GM19239 (cell line): ENCODE measurements at regions not wholly inside any gene's neighbourhood (a gene's known extent, or its start where the extent isn't known, plus 50 kb on each side); places are given as distances from the start of the nearest gene placed in this dataset.

Source experiments
- DNase-seq: peaks from one replicate; pipeline ENCODE4 v3.0.0; 2011; ENCODE audit warnings: low spot score; ENCODE audit not compliant: insufficient read length
- FAIRE-seq: peaks from 2 replicates; lab custom pipeline; 2011; peaks lifted over from hg19 to GRCh38; lab: Jason Lieb, UNC

DNA sequence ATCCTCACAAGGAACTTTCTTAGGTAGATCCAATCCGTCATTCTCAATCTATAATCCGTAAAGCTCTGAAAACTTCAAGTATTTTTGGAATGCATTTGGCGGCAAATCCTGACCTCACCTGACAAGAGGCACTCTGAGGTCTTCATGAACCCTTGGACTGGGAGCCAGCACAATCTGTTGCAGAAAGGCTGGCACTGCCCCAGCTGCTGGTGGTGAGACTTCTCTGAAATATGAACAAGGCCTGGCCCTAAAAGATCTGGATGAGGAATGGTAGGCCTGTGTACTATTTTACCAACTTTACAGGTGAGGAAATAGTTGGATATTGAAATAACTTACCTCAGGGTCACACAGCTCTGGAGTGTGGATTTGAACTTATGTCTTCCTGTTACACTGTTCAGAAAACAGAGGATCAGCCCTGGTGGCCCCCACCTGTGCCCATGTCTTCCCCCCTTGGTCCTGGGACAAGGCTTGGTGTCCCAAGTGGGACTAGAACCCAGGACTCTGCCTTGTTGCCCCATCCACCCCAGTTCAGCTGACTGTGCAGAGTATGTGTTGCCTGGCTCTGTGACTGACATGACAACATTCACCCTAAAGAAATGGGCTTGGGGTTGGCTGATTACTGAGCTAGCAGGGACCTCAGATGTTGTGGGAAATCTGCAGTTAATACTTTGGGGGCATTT is 471.4 kb downstream of the MN1 start:
- no peak for FAIRE-seq
- no peak for DNase-seq

DNA sequence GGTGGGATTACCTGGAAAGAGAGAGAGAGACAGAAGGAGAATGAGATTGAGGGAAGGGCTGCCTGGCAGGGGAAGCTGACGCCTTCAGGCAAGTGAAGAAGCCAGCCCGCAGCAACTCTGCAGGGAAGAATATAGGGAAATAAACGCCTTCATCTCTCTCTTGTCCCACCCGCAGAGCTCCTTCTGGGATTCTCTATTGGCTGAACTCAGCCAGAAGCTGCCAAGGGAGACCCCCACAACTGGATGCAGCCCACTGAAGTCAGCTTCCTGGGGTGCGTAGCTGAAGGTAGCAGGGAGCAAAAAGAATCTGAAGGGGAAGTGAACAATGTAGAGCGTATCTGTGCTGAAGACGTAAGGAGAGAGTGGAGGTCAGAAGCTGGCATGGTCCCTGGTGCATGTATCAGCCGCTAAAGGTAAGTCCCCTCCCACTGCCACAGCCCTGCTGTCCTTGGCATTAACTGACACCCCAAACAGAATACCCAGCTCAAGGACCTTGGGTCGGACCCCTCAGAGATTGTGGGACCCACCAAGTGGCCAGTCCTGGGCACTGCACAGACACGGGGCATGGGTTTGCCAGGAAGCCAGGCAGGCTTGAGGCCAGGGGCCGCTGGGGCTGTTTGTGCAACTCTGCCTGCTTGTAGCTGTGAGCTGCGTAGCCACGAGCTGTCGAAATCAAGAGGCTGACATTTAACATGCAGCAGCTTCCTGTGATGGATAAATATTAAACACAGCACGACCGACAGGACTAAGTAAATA is 469.9 kb downstream of the MN1 start:
- DNase-seq (no peak), FAIRE-seq (no peak)

DNA sequence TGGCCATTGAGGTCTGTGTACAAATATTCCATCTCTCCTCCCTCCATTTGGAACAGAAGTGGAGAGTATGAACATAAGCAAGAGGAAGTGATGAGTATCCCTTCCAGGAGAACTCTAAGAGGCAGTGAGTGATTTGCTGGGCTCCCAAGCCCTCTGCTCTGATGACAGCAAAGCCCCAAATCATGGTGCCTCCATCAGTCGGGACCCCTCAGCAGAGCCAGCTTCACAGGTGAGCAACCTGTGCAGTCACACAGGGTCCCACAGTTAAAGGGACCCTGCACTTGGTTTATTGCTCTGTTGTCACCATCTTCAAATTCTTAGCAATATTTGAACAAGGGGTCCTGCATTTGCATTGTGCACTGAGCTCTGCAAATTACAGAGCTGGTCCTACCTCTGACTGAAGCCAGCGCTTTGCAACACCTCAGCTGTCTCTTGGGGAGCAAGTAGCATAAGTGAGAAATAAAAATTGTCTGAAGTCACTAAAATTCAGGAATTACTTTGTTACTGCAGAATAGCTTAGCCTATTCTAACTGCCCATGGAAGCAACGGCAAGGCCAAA is 466.4 kb downstream of the MN1 start:
- FAIRE-seq (no peak), DNase-seq (no peak)

- FAIRE-seq: no peak
- no peak for DNase-seq
Observed at GRCh38 chr22:27336151-27337090, 465.1 kb downstream of the MN1 start.

DNA sequence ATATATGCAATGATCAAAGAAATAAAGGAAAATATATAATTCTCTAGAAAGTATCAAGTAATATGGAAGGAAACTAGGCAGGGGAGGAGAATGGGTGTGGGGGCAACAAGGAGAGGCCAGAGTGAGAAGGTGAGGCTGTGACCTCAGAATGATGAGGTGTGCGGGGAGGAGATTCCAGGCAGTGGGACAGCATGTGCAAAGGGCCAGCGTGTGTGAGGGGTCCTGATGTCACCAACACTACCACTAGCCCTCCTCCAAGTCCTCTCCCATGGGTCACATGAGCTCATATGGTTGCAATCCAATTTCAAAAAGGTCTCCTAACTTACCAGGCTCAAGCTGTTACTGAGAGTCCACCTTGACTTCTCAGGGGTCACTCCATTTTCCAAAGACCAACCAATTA is 463.9 kb downstream of the MN1 start:
- no peak for FAIRE-seq
- DNase-seq: no peak

DNA sequence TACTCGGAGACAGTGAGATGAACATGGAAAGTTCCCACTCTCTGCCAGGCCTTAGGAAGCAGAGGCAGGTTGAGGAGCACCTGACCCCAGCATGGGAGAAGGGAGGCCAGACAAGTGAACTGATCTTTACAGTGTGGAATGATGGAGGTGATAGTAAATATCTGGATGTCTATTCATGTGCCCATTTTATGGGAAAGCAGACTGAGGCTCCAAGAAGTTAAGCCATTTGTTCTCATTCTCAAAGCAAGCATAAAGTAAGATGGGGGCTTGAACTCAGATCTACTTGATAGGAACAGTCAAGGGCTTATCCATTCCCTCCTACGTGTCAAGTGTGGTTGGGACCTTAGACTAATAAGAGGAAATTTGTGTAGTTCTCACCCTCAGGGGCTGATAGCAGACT is 461.5 kb downstream of the MN1 start:
- FAIRE-seq: no peak
- DNase-seq: no peak

DNA sequence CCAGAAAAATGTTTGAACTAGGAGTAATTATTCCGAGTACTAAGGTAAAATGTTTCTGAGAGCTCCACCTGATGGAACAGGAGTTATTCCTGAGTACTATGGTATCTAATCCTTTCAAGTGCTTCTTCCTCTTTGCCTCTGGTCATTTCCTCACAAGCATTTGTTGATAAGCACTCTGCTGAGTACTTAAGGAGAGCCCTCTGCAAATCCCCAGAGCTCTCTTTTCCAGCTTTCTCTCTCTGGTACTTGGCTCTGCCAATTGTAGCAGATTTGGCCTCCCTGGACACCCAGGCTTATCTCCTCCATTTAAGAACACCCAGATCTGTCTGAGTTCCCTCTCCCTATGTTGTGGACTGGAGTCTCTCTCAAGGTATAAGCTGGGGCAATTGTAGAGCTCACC is 457.0 kb downstream of the MN1 start:
- FAIRE-seq: no peak
- DNase-seq: no peak

DNA sequence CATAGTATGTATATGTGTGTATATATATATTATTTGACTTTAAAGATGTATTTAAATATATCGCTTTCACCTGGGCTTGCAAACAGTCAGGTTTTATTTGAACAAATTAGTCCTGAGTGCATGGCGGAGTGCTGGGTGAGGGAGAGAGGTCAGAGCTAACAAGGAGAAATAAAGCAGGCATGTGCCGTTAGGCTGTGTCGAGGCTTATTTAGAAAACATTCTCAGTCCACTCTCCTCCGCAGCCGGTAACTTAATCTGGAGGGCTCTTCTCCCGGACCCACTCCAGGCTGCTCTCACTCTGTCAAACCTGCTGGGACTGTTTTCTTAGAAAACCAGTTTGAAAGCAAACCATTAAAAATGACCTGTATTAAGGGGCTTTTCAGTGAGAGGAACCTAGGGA is 455.9 kb downstream of the MN1 start:
- no peak for FAIRE-seq

GRCh38 chr22:27347951-27348350 is 453.6 kb downstream of the MN1 start:
- FAIRE-seq (no peak), DNase-seq (no peak)

More for the DNA sequence above, 455.9 kb downstream of the MN1 start:
- DNase-seq: no peak

GRCh38 chr22:27348634-27349033 is 452.9 kb downstream of the MN1 start:
- FAIRE-seq: no peak
- DNase-seq: no peak

DNA sequence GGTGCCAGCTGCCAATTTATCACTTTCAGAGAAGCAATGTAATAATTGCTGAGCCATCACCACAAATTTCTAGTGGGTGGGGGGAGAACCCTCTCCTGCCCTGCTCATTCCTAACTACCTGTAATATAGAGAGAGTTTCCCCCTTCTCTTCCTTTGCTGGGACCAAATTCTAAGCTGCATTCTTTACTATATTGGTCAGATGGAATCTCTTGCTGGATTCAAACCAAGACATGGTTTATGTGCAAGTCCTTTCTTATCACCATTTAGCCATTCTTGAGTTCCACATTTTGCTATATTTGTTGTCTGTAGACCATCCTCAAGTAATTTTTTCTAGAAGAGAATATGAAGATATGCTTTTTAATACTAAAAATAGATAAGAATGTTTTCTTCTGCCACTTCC is 452.1 kb downstream of the MN1 start:
- DNase-seq (no peak), FAIRE-seq (no peak)

GRCh38 chr22:27350306-27350705 is 451.2 kb downstream of the MN1 start:
- FAIRE-seq (no peak), DNase-seq (no peak)

- DNase-seq (no peak), FAIRE-seq (no peak)
Observed at GRCh38 chr22:27352426-27352825, 449.1 kb downstream of the MN1 start.

- FAIRE-seq (no peak), DNase-seq (no peak)
Observed at GRCh38 chr22:27358096-27358870, 443.3 kb downstream of the MN1 start.

- FAIRE-seq: no peak
- no peak for DNase-seq
Observed at GRCh38 chr22:27370269-27370668, 431.3 kb downstream of the MN1 start.

- no peak for FAIRE-seq
Observed at GRCh38 chr22:27370987-27371386, 430.6 kb downstream of the MN1 start.

GRCh38 chr22:27372364-27372763 is 429.2 kb downstream of the MN1 start:
- no peak for DNase-seq
- no peak for FAIRE-seq

More at GRCh38 chr22:27370987-27371386, 430.6 kb downstream of the MN1 start:
- DNase-seq: no peak

DNA sequence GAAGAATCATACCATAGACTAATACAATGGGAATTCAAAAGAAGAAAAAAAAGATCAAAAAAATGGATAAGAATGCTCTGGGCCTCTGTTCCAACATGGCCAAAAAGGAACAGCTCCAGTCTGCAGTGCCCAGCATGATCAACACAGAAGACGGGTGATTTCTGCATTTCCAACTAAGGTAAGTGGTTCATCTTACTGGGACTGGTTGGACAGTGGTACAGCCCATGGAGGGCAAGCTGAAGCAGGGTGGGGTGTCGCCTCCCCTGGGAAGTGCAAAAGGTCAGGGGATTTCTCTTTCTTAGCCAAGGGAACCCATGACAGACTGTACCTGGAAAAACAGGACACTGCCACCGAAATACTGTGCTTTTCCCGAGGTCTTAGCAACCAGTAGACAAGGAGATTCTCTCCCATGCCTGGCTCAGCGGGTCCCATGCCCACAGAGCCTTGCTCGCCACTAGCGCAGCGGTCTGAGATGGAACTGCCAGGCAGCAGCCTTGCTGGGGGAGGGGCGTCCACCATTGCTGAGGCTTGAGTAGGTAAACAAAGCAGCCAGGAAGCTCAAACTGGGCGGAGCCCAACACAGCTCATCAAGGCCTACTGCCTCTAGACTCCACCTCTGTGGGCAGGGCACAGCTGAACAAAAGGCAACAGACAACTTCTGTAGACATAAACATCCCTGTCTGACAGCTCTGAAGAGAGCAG is 428.4 kb downstream of the MN1 start:
- FAIRE-seq (no peak), DNase-seq (no peak)
